Parathyroid adenoma (tissue), 2 donors: ENCODE measurements at regions not wholly inside any gene's neighbourhood (a gene's known extent, or its start where the extent isn't known, plus 50 kb on each side); places are given as distances from the start of the nearest gene placed in this dataset.

Experiments used
- H2AFZ ChIP-seq: fragments of 300-600 bp; sonication (generic); one replicate; pipeline ENCODE4 v1.7.0; 2017; ENCODE audit warnings: antibody characterized with exemption, mild to moderate bottlenecking
- H3K27ac ChIP-seq: fragments of 300-600 bp; sonication (generic); one replicate; pipeline ENCODE4 v1.7.0; 2017
- H3K27me3 ChIP-seq: fragments of 300-600 bp; sonication (generic); one replicate; pipeline ENCODE4 v1.7.0; 2017; ENCODE audit warnings: low read length; ENCODE audit not compliant: control insufficient read depth, insufficient read depth
- H3K36me3 ChIP-seq: fragments of 300-600 bp; sonication (generic); one replicate; pipeline ENCODE4 v1.7.0; 2017; ENCODE audit warnings: low read length; ENCODE audit not compliant: control insufficient read depth, insufficient read depth
- H3K4me1 ChIP-seq: fragments of 300-600 bp; sonication (generic); one replicate; pipeline ENCODE4 v1.7.0; 2017; ENCODE audit warnings: control low read depth
- H3K4me2 ChIP-seq: fragments of 300-600 bp; sonication (generic); one replicate; pipeline ENCODE4 v1.7.0; 2017; ENCODE audit warnings: low read length
- H3K4me3 ChIP-seq: fragments of 300-600 bp; sonication (generic); one replicate; pipeline ENCODE4 v1.7.0; 2017; ENCODE audit warnings: low read depth, low read length
- H3K79me2 ChIP-seq: fragments of 300-600 bp; sonication (generic); one replicate; pipeline ENCODE4 v1.7.0; 2017; ENCODE audit warnings: control low read depth
- H3K9ac ChIP-seq: fragments of 300-600 bp; sonication (generic); one replicate; pipeline ENCODE4 v1.7.0; 2017; ENCODE audit warnings: mild to moderate bottlenecking
- H3K9me3 ChIP-seq: fragments of 300-600 bp; sonication (generic); one replicate; pipeline ENCODE4 v1.7.0; 2017; ENCODE audit warnings: low read length; ENCODE audit not compliant: control insufficient read depth
- TF ChIP-seq, protein P1 (sequence below): fragments of 300-600 bp; sonication (generic); IDR thresholded peaks from one replicate; pipeline ENCODE4 v1.7.0; 2017; ENCODE audit warnings: antibody characterized with exemption, mild to moderate bottlenecking
- donor health status: primary hyperparathyroidism.

DNA sequence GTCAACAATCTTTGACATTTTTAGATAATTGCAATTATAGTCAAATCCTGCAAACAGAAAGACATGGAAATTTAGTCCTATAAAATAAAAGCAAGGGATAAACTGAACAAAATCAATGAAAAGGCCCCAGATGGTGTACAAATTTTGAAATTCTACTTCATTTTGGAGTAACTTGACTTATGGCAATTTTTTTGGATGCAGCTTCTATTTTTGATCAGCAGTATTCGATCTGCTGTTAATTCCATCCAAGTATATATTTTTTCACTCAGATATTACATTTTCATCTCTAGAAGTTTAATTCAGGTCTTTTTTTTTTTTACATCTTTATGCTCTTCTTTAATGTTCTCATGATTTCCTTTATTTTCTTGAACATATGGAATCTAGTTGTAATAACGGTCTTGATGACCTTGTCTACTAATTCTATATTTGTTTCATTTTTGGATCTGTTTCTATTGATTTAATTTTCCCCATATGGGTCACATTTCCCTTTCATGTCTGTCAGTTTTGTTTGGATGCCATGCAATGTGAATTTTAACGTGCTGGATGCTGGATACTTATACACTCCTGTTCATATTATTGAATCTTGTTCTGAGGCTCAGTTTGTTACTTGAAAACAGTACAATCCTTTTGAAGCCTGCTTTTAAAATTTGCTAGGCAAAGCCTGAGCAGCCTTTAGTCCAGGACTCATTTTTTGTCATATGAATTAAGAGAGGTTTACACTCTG, 164.3 kb upstream of the FAM3C start:
- H3K27me3 ChIP-seq = no peaks in the 10 kb centered on the region
- H3K4me2 ChIP-seq = no peak overlapping the region
- TF ChIP-seq, protein P1, sequence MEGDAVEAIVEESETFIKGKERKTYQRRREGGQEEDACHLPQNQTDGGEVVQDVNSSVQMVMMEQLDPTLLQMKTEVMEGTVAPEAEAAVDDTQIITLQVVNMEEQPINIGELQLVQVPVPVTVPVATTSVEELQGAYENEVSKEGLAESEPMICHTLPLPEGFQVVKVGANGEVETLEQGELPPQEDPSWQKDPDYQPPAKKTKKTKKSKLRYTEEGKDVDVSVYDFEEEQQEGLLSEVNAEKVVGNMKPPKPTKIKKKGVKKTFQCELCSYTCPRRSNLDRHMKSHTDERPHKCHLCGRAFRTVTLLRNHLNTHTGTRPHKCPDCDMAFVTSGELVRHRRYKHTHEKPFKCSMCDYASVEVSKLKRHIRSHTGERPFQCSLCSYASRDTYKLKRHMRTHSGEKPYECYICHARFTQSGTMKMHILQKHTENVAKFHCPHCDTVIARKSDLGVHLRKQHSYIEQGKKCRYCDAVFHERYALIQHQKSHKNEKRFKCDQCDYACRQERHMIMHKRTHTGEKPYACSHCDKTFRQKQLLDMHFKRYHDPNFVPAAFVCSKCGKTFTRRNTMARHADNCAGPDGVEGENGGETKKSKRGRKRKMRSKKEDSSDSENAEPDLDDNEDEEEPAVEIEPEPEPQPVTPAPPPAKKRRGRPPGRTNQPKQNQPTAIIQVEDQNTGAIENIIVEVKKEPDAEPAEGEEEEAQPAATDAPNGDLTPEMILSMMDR = no peak
- H3K9ac ChIP-seq = no peak overlapping the region
- H3K36me3 ChIP-seq = no peaks in the 10 kb centered on the region
- H2AFZ ChIP-seq = no peak overlapping the region
- no peaks in the 10 kb centered on the region for H3K79me2 ChIP-seq
- H3K27ac ChIP-seq = no peak overlapping the region
- no peaks in the 10 kb centered on the region for H3K4me1 ChIP-seq
- no peaks in the 10 kb centered on the region for H3K9me3 ChIP-seq
- no peak overlapping the region for H3K4me3 ChIP-seq

DNA sequence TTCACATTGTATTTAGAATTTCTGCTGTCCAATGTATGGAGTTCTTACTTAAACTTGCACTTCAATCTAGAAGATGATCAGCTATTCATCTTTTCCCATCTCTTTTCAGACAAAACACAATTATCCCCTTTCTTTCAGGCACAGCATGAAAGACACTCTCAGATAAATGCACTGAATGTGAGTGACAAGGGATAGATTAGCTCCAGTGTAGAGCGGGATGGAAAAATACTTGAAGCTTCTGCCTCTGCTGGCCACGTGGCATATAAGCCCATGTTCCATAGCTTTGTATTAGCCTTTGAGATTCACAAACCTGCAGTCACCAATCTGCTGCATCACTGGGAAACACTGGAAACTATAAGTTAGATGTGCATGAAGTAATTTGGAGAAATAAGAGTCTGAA, 162.2 kb upstream of the FAM3C start:
- Histone ChIP-seq H3K27ac (no peak overlapping the region), H3K79me2 (no peaks in the 10 kb centered on the region), H3K4me3 (no peak overlapping the region), H3K27me3 (no peaks in the 10 kb centered on the region), H3K9me3 (no peaks in the 10 kb centered on the region), H3K4me2 (no peak overlapping the region), H3K36me3 (no peaks in the 10 kb centered on the region), H3K4me1 (no peaks in the 10 kb centered on the region), H3K9ac (no peak overlapping the region), H2AFZ (no peak overlapping the region)
- TF ChIP-seq, protein P1 = no peak

DNA sequence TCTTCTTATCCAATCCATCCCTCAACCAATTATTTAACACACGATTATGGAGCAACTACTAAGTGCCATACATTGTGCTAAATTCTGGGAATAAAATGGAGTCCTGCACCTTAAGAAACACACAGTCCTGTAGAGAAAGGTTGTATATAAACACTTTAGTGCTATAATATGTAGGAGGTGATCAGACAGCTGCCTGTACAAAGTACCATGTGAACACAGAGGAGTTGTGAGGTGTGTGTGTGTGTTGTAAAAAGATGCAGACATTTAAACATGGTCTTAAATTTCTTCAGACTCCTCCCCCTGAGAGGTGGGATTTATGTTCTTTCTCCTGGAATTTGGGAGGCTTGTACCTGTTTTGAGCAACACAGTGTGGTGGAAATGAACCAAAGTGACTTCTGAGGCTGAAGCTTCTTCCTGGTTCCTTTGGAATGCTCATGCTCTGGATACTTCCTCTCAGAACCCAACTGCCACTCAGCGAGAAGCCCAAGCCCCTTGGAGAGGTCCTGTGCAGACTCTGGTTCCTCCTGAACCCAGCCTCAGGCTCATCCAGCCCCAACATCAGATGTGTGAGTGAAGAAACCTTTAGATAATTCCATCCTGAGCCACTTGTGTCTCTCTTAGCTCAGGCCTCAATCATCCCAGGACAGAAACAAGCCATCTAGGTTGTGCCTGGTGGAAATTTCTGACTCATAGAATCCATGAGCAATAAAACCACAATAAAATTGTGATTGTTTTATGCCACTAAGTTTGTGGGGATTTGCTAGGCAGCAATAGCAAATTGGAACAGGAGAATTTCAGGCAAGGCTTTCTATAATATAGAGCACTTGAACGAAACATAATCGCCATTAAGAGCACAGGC, 161.2 kb upstream of the FAM3C start:
- no peak overlapping the region for H3K27ac ChIP-seq
- no peak overlapping the region for H3K9ac ChIP-seq
- H2AFZ ChIP-seq = no peak overlapping the region
- no peaks in the 10 kb centered on the region for H3K79me2 ChIP-seq
- no peaks in the 10 kb centered on the region for H3K36me3 ChIP-seq
- no peak overlapping the region for H3K4me2 ChIP-seq
- H3K9me3 ChIP-seq = no peaks in the 10 kb centered on the region
- no peak overlapping the region for H3K4me3 ChIP-seq
- TF ChIP-seq, protein P1 = no peak
- no peaks in the 10 kb centered on the region for H3K4me1 ChIP-seq
- H3K27me3 ChIP-seq = no peaks in the 10 kb centered on the region

DNA sequence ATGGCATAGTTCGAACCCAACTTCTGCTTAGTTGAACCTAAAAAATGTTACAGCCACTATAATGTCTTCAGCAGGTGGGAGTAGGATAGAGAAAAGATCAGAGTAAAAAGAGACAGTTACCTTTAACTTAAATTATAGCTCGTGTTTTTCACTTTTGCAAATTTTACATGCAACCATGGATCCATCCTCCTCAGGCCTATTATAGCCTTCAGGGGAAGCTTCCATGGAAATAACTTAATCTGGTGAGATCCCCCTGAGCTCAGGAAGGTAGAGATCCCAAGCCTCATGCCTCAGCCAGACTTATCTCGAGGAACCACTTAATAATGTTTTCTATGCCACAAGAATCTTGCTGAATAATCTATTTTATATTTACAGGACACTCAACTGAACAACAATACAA, 159.4 kb upstream of the FAM3C start:
- H3K27ac ChIP-seq = no peak overlapping the region
- H3K27me3 ChIP-seq = no peaks in the 10 kb centered on the region
- no peak overlapping the region for H3K4me3 ChIP-seq
- TF ChIP-seq, protein P1 = no peak
- no peaks in the 10 kb centered on the region for H3K79me2 ChIP-seq
- H3K4me1 ChIP-seq = no peaks in the 10 kb centered on the region
- no peak overlapping the region for H3K9ac ChIP-seq
- H3K9me3 ChIP-seq = no peaks in the 10 kb centered on the region
- H2AFZ ChIP-seq = no peak overlapping the region
- no peaks in the 10 kb centered on the region for H3K36me3 ChIP-seq
- H3K4me2 ChIP-seq = no peak overlapping the region
